HFFc6 (cell line): ENCODE measurements at regions not wholly inside any gene's neighbourhood (a gene's known extent, or its start where the extent isn't known, plus 50 kb on each side); places are given as distances from the start of the nearest gene placed in this dataset.

Experiments used
- DNase-seq: peaks from one replicate; pipeline ENCODE4 v3.0.0-alpha.2; 2018
- H3K27ac Mint-ChIP-seq: 2 replicates; pipeline ENCODE4 v1.8.0; 2020; ENCODE audit warnings: mild to moderate bottlenecking, mixed read lengths
- H3K27me3 Mint-ChIP-seq: 2 replicates; pipeline ENCODE4 v1.8.0; 2021; ENCODE audit warnings: mild to moderate bottlenecking, moderate library complexity, mixed read lengths; ENCODE audit not compliant: insufficient read depth
- H3K36me3 Mint-ChIP-seq: 2 replicates; pipeline ENCODE4 v1.8.0; 2021; ENCODE audit warnings: low read depth, mixed read lengths
- H3K4me1 Mint-ChIP-seq: 2 replicates; pipeline ENCODE4 v1.8.0; 2020; ENCODE audit warnings: low read depth, mixed read lengths
- H3K4me3 Mint-ChIP-seq: 2 replicates; pipeline ENCODE4 v1.8.0; 2020; ENCODE audit warnings: mild to moderate bottlenecking, moderate library complexity, mixed read lengths
- H3K9me3 Mint-ChIP-seq: 2 replicates; pipeline ENCODE4 v1.8.0; 2020; ENCODE audit warnings: mild to moderate bottlenecking, mixed read lengths
- TF ChIP-seq, protein P1 (sequence below): fragments of 200-600 bp; sonication (generic); IDR thresholded peaks from 2 replicates; pipeline ENCODE4 v1.5.0; 2021; ENCODE audit warnings: antibody characterized with exemption, mild to moderate bottlenecking

DNA sequence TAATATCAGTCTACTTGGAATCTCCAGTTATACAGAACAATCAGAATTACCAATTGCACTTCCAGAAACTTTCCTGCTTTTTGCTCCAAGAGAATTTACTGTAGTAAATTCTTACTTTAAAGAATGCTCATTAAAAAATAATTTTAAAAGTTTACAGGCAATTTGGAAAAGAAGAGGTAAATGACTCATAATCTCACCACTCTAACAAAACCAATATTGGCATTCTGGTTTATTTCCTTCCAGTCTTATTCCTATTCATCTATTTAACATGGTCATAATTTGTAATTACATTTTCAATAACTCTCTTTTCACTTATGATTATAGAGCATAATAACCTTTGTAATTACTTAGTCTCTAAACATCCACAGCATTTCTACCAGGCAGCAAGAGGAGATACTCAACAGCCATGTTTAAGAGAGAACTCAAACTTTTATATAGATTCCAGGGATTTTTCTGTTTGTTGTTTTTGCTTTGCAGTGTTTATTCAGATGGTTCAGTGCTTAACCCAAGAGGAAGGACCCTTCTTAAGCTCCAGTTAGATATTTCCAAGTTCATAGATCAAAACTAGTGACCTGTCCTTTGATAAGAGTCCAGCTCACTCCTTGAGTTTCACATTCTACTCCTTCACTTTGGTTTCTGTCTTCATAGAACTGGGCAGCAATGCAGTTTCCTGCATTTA is 464.7 kb downstream of the TXNL1 start:
- peaks cover 9% of the 10 kb centered on the region; the same call in 1 of the 2 replicates for H3K36me3 Mint-ChIP-seq
- TF ChIP-seq, protein P1, sequence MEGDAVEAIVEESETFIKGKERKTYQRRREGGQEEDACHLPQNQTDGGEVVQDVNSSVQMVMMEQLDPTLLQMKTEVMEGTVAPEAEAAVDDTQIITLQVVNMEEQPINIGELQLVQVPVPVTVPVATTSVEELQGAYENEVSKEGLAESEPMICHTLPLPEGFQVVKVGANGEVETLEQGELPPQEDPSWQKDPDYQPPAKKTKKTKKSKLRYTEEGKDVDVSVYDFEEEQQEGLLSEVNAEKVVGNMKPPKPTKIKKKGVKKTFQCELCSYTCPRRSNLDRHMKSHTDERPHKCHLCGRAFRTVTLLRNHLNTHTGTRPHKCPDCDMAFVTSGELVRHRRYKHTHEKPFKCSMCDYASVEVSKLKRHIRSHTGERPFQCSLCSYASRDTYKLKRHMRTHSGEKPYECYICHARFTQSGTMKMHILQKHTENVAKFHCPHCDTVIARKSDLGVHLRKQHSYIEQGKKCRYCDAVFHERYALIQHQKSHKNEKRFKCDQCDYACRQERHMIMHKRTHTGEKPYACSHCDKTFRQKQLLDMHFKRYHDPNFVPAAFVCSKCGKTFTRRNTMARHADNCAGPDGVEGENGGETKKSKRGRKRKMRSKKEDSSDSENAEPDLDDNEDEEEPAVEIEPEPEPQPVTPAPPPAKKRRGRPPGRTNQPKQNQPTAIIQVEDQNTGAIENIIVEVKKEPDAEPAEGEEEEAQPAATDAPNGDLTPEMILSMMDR, result no peak

DNA sequence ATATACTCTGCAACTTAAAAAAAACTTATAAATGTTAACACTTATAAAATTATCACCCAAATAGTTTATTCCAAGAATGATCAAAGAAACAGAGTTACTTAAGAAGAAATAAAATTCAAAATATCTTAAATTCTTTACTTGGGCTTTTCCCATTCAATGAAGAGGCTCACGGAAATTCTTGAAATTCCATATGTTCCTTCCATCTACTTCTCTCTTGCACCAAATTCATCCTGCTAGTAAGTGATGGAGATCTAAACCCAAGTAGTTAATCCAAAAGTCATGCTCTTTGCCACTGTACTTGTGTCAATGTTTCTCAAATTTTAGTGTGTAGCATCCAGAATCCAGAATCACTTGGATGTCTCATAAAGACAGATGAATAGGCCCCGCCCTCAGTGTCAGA is 465.9 kb downstream of the TXNL1 start:
- H3K36me3 Mint-ChIP-seq, result peaks cover 9% of the 10 kb centered on the region; the same call in 1 of the 2 replicates
- H3K27me3 Mint-ChIP-seq, result no peaks in the 10 kb centered on the region; the same call in 1 of the 2 replicates
- TF ChIP-seq, protein P1, result no peak
- peaks cover 57% of the 10 kb centered on the region for H3K4me1 Mint-ChIP-seq
- no peak for DNase-seq
- no peaks in the 10 kb centered on the region; the same call in 1 of the 2 replicates for H3K9me3 Mint-ChIP-seq
- no peak overlapping the region for H3K4me3 Mint-ChIP-seq
- no peak overlapping the region; the same call in 1 of the 2 replicates for H3K27ac Mint-ChIP-seq

More for the DNA sequence above, 464.7 kb downstream of the TXNL1 start:
- DNase-seq, result peak; percentile 6
- no peaks in the 10 kb centered on the region; the same call in 1 of the 2 replicates for H3K9me3 Mint-ChIP-seq
- H3K27me3 Mint-ChIP-seq, result no peaks in the 10 kb centered on the region
- no peak overlapping the region for H3K4me3 Mint-ChIP-seq
- peaks cover 46% of the 10 kb centered on the region for H3K4me1 Mint-ChIP-seq
- peak overlapping the region; percentile 70 for H3K27ac Mint-ChIP-seq

DNA sequence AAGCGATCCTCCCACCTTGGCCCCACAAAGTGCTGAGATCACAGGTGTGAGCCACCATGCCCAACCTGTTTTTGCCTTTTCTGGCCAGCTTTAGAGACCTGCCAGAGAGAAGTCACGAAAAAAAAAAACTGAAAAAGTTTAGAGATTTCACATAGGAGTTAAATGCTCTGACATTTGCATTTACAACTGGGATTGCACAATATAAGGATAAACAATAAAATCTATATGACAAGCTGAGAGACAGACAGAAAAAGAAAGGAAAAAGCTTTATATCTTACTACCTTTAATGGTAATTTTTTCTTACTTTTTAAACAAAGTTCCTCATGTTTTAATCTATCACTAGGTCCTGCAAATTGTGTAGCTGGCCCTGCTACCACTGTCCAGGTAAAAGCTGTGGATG is 466.5 kb downstream of the TXNL1 start:
- Mint-ChIP-seq H3K4me1 (peaks cover 64% of the 10 kb centered on the region), H3K9me3 (no peaks in the 10 kb centered on the region; the same call in 1 of the 2 replicates), H3K4me3 (no peak overlapping the region), H3K27ac (no peak overlapping the region; the same call in 1 of the 2 replicates), H3K27me3 (no peaks in the 10 kb centered on the region; the same call in 1 of the 2 replicates), H3K36me3 (peaks cover 9% of the 10 kb centered on the region; the same call in 1 of the 2 replicates)
- DNase-seq, result no peak
- TF ChIP-seq, protein P1, result no peak

DNA sequence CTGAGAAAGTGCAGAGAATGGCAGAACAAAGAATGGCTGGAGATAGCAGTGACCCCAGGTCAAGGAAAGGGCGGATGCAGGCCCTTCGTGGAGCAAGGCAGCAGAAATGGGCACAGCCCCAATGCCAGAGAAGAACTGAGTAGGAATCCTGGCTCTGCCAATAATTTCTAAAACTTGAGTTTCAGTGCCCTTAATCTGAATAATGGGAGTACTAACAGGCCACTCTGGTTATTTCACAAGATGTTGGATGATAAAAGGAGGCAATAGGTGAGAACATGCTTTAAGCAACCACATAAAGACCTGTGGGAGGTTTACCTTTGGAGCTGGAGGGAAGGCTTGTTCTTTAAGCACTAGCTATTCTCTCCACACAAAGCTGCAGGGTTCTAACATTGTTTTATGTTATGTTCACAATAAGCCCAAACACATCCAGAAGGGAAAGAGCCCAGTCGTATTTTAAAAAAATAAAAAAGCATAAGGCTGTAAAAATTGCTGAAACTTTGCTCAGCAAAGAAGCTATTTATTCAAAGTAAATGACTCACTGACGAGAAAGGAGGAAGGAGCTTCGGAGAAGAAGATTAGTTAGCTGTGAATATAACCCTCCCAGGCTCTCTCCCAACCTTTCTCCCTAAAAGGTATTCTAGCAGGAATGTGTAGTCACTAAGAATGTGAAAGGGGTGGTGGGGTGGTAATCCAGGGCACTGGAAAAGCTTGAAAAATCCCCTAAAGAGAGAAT is 470.2 kb downstream of the TXNL1 start:
- H3K4me1 Mint-ChIP-seq, result peaks cover 81% of the 10 kb centered on the region
- peak overlapping the region; percentile 95 for H3K27ac Mint-ChIP-seq
- no peaks in the 10 kb centered on the region; the same call in 1 of the 2 replicates for H3K9me3 Mint-ChIP-seq
- no peaks in the 10 kb centered on the region; the same call in 1 of the 2 replicates for H3K27me3 Mint-ChIP-seq
- peak overlapping the region; percentile 80 for H3K4me3 Mint-ChIP-seq
- DNase-seq, result peak; percentile 80
- TF ChIP-seq, protein P1, result no peak
- peaks cover 13% of the 10 kb centered on the region for H3K36me3 Mint-ChIP-seq

DNA sequence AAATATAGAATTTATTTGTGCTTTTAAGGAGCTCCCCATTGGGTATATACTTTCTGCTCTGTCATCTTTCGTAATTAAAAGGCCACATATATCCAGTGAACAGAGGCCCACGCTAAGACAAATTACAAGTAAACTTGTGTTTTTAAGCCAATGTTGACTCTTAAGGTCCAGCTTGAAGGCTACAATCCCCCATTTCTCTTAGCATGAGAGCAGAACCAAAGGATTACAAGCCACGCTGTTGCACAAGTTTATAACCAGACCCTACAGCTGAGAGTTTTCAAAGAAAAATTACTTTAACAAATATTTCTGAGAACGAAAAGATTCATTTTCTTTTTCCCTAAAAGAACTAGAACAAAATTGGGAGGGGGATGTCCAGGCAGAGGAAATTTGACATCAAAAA is 471.0 kb downstream of the TXNL1 start:
- peak overlapping the region; percentile 95 for H3K27ac Mint-ChIP-seq
- DNase-seq, result no peak
- TF ChIP-seq, protein P1, result no peak
- peaks cover 13% of the 10 kb centered on the region for H3K36me3 Mint-ChIP-seq
- no peaks in the 10 kb centered on the region; the same call in 1 of the 2 replicates for H3K27me3 Mint-ChIP-seq
- peaks cover 81% of the 10 kb centered on the region for H3K4me1 Mint-ChIP-seq
- H3K9me3 Mint-ChIP-seq, result no peaks in the 10 kb centered on the region; the same call in 1 of the 2 replicates
- H3K4me3 Mint-ChIP-seq, result peak overlapping the region; percentile 80
